Fibroblast of the aortic adventitia (primary cell): ENCODE measurements at regions not wholly inside any gene's neighbourhood (a gene's known extent, or its start where the extent isn't known, plus 50 kb on each side); places are given as distances from the start of the nearest gene placed in this dataset.
"Not testable (repeated sequence)": the region's sequence is repeated elsewhere in the genome, so short reads cannot be mapped to it uniquely, and the experiment has no call there.

ENCODE experiments used
- DNase-seq: peaks from one replicate; pipeline ENCODE4 v3.0.0-alpha.2; 2010; ENCODE audit warnings: low read depth
- H3K4me3 ChIP-seq: 2 replicates; pipeline ENCODE4 v1.5.1; 2011; ENCODE audit warnings: low read depth, mild to moderate bottlenecking, control low read depth, low read length, moderate library complexity
- CTCF ChIP-seq: IDR thresholded peaks from 2 replicates; pipeline ENCODE4 v1.5.1; 2011; ENCODE audit warnings: mild to moderate bottlenecking, low read length, control low read depth, inconsistent platforms; ENCODE audit not compliant: insufficient read depth

DNA sequence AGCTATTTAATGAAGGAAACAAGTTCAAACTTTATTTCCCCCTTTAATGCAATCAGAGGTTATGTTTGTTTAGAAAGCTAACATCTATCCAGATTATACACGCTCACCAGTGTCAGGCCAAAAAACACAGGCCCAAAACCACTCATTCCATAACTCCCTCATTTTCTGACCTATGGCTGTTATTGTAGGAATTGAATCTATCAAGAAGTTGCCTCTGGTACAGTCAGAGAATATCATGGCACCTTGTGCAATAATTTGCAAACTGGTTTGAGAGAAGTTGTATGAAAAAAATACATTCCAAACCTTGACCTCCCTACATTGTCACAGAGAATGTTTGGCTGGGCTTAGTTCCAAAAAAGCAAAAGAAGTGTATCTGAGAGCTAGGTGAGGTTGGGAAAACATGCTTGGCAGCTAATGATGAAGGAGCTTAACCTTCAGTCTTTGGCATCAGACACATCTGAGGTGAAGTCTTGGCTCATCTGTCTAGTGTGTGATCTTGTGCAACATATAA, 591.0 kb downstream of the ANKRD50 start:
- no peak overlapping the region for H3K4me3 ChIP-seq
- DNase-seq, result peak; percentile 98
- TF ChIP-seq CTCF, result no peak

GRCh38 chr4:124123181-124123580, 589.4 kb downstream of the ANKRD50 start:
- H3K4me3 ChIP-seq, result no peak overlapping the region
- no peak for DNase-seq
- TF ChIP-seq CTCF, result no peak

DNA sequence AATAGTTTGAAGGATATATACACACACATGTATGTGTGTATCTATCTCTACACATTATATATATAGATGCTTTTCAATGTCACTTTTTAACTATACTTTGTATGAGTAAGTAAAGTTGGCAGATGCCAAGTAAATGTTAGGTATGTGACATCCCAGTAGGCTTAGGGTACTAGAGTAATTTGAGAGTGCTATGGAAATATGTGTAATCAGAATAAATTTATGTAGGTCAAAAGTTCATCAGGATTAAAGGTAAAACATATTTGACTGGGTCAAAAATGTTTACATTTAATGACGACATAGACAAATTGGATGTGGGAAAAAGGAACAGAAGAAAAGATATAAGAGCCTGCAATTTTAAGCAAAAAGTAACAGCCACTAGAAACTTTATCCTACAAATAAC, 588.8 kb downstream of the ANKRD50 start:
- no peak overlapping the region for H3K4me3 ChIP-seq
- no peak for DNase-seq
- no peak for TF ChIP-seq CTCF

DNA sequence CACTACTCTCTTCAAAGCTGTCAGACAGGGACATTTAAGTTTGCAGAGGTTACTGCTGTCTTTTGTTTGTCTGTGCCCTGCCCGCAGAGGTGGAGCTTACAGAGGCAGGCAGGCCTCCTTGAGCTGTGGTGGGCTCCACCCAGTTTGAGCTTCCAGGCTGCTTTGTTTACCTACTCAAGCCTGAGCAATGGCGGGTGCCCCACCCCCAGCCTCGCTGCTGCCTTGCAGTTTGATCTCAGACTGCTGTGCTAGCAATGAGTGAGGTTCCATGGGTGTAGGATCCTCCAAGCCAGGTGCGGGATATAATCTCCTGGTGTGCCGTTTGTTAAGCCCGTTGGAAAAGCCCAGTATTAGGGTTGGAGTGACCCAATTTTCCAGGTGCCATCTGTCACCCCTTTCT, 581.2 kb downstream of the ANKRD50 start:
- DNase-seq, H3K4me3 ChIP-seq: not testable (repeated sequence)

DNA sequence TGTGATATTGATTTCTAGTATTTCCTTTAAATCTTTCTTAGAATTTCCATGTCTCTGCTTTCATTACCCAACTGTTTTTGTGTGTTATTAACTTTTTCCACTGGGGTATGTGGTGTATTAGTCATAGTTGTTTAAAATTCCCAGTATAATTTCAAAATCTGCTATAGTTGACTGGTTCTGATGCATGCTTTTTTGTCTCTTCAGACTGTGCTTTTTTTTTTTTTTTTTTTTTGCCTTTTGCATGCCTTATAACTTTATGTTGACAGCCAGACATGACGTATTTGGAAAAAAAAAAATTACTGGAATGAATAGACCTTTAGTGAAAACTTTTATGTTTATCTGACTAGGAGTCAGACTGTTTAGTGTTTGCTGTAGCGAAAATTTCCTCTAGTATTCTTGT, 580.4 kb downstream of the ANKRD50 start:
- peak; percentile 34 for DNase-seq
- no peak overlapping the region for H3K4me3 ChIP-seq
- TF ChIP-seq CTCF, result no peak

DNA sequence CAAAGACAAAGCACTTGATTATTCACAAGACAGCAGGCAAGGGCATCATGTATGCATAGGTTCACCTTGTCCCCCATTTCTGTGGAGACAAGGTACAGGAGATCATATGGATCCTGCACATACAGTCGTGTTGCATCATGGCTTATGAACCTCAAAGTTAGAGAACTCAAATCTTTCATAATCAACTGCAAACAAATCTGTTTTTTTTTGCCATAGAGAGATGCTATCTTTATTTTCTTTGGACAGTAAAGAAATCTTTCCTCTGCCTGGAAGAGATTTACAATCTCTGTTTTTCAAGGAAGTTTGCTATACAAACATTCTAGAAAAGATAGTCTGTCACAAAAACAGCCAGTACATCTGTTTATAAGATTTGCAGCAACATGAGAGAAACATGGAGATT, 578.8 kb downstream of the ANKRD50 start:
- no peak overlapping the region for H3K4me3 ChIP-seq
- peak; percentile 42 for DNase-seq
- TF ChIP-seq CTCF, result no peak

DNA sequence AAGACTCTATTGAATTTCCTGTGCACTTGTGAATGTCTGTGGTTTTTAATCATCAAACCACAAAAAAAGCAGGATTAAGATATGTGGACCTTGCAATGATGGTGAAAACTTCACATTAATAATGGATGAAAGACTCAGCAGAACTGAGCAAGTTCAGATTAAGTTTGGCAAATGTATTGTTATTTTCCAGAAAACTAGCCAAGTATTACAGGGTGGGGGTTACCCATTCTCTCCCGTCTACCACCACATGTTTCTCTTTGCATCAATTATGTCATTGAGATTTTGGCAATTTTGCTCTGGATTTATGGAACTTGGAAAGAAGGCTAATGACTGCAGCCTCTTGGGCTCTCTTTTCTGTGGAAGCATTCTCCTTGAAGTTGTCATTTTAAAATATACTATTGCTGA, 577.1 kb downstream of the ANKRD50 start:
- peak; percentile 99 for DNase-seq
- no peak for TF ChIP-seq CTCF
- no peak overlapping the region for H3K4me3 ChIP-seq
